Testis (tissue), 2 donors: ENCODE measurements at regions not wholly inside any gene's neighbourhood (a gene's known extent, or its start where the extent isn't known, plus 50 kb on each side); places are given as distances from the start of the nearest gene placed in this dataset.

Experiments used
- POLR2A ChIP-seq: fragments of 450-650 bp; IDR thresholded peaks from one replicate; pipeline ENCODE4 v1.6.1; 2017; ENCODE audit warnings: antibody characterized with exemption, mild to moderate bottlenecking, moderate library complexity
- TF ChIP-seq, protein P1 (sequence below), 3 experiments: fragments of 450-650 bp in 2 of 3; fragments of 200-600 bp in 1 of 3; sonication (generic) in 1 of 3; IDR thresholded peaks; one replicate each; pipeline ENCODE4 v1.5.1; 2016 to 2019; ENCODE audit warnings: antibody characterized with exemption in 3 of 3, mild to moderate bottlenecking in 2 of 3, moderate library complexity in 1 of 3

DNA sequence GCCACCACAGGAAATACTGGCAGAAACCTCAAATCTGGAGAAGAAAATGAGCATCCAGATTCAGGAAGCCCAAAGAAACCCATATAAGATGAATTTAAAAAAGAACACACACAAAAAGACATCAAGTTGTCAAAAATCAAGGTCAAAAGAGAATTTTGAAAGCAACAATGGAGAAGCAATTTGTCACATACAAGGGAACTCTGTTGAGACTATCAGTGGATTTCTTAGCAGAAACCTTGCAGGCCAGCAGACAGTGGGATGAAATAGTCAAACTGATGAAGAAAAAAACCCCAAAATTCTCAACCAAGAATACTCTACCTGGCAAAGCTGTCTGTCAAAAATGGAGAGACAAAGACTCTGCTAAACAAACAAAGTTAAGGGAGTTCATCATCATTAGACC, 272.6 kb downstream of the ADCYAP1 start:
- TF ChIP-seq, protein P1, sequence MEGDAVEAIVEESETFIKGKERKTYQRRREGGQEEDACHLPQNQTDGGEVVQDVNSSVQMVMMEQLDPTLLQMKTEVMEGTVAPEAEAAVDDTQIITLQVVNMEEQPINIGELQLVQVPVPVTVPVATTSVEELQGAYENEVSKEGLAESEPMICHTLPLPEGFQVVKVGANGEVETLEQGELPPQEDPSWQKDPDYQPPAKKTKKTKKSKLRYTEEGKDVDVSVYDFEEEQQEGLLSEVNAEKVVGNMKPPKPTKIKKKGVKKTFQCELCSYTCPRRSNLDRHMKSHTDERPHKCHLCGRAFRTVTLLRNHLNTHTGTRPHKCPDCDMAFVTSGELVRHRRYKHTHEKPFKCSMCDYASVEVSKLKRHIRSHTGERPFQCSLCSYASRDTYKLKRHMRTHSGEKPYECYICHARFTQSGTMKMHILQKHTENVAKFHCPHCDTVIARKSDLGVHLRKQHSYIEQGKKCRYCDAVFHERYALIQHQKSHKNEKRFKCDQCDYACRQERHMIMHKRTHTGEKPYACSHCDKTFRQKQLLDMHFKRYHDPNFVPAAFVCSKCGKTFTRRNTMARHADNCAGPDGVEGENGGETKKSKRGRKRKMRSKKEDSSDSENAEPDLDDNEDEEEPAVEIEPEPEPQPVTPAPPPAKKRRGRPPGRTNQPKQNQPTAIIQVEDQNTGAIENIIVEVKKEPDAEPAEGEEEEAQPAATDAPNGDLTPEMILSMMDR (IDR thresholded peaks at IDR 0.05) = no peak
- no peak for TF ChIP-seq POLR2A
